MCF 10A (cell line): ENCODE measurements at regions not wholly inside any gene's neighbourhood (a gene's known extent, or its start where the extent isn't known, plus 50 kb on each side); places are given as distances from the start of the nearest gene placed in this dataset.
"Not testable (repeated sequence)": the region's sequence is repeated elsewhere in the genome, so short reads cannot be mapped to it uniquely, and the experiment has no call there.

Experiments
- BruUV-seq: library from RNA; stranded (reverse); fragments of 400-500 nt; replicated peaks from 2 replicates; lab custom pipeline; 2021; lab: Mats Ljungman, UMichigan
- CTCF ChIA-PET: fragments of 300-600 bp; sonication (Branson Sonifier 250); formaldehyde crosslinking; extraction: SDS; loops from one replicate; lab custom pipeline; 2021; ENCODE audit warnings: antibody characterized with exemption, inconsistent platforms; lab: Yijun Ruan, JAX
- POLR2A ChIA-PET: fragments of 300-600, 350-650 bp; sonication (Branson Sonifier 250); formaldehyde crosslinking; extraction: SDS; loops from one replicate; lab custom pipeline; 2020; ENCODE audit warnings: antibody characterized with exemption, inconsistent platforms; lab: Yijun Ruan, JAX
- DNase-seq: peaks from one replicate; pipeline ENCODE4 v3.0.0-alpha.2; 2018; ENCODE audit not compliant: unreplicated experiment
- H3K27ac Mint-ChIP-seq: one replicate; pipeline ENCODE4 v1.8.0; 2022; ENCODE audit warnings: mild to moderate bottlenecking, low read depth, mixed read lengths; ENCODE audit not compliant: unreplicated experiment
- H3K27me3 Mint-ChIP-seq: one replicate; pipeline ENCODE4 v1.8.0; 2022; ENCODE audit warnings: mixed read lengths; ENCODE audit not compliant: insufficient read depth, unreplicated experiment
- H3K36me3 Mint-ChIP-seq: one replicate; pipeline ENCODE4 v1.8.0; 2022; ENCODE audit warnings: mild to moderate bottlenecking, moderate library complexity, mixed read lengths; ENCODE audit not compliant: insufficient read depth, unreplicated experiment
- H3K4me1 Mint-ChIP-seq: one replicate; pipeline ENCODE4 v1.8.0; 2022; ENCODE audit warnings: mixed read lengths; ENCODE audit not compliant: insufficient read depth, unreplicated experiment
- H3K4me3 Mint-ChIP-seq: one replicate; pipeline ENCODE4 v1.8.0; 2022; ENCODE audit warnings: mild to moderate bottlenecking, moderate library complexity, mixed read lengths; ENCODE audit not compliant: unreplicated experiment
- H3K9me3 Mint-ChIP-seq: one replicate; pipeline ENCODE4 v1.8.0; 2022; ENCODE audit warnings: mixed read lengths; ENCODE audit not compliant: unreplicated experiment
- CTCF ChIP-seq: fragments of 200-600 bp; IDR thresholded peaks from one replicate; pipeline ENCODE4 v1.8.0; 2022; ENCODE audit warnings: antibody characterized with exemption, mild to moderate bottlenecking; ENCODE audit not compliant: unreplicated experiment
- intact Hi-C: fragments of 100-400 bp; cut with micrococcal nuclease; formaldehyde crosslinking; loops from 2 replicates; pipeline ENCODE4 v1.14.1; 2022

- no peaks in the 10 kb centered on the region for H3K36me3 Mint-ChIP-seq
- no peak for DNase-seq
- no peak overlapping the region for H3K27ac Mint-ChIP-seq
- TF ChIP-seq CTCF, result no peak
- H3K27me3 Mint-ChIP-seq, result no peaks in the 10 kb centered on the region
- H3K4me3 Mint-ChIP-seq, result no peak overlapping the region
- no peaks in the 10 kb centered on the region for H3K9me3 Mint-ChIP-seq
- BruUV-seq, result no TSS peak
- H3K4me1 Mint-ChIP-seq, result no peaks in the 10 kb centered on the region
- intact Hi-C loops, result no loop called here
- ChIA-PET CTCF (interaction anchor here (1.0 kb wide), 1 partner anchor 34 kb away, joined by 3 read pairs; no protein-coding TSS in a partner anchor), POLR2A (no interaction called here)
These were observed 269.2 kb upstream of the AZI2 start for GRCh38 chr3:28617821-28618220.

GRCh38 chr3:28623106-28623505, 274.5 kb upstream of the AZI2 start:
- Mint-ChIP-seq H3K27ac (no peak overlapping the region), H3K36me3 (no peaks in the 10 kb centered on the region), H3K4me1 (no peaks in the 10 kb centered on the region), H3K9me3 (no peaks in the 10 kb centered on the region), H3K27me3 (no peaks in the 10 kb centered on the region), H3K4me3 (no peak overlapping the region)
- no TSS peak for BruUV-seq
- ChIA-PET CTCF (interaction anchor here (0.6 kb wide), 1 partner anchor 17 kb away, joined by 3 read pairs; no protein-coding TSS in a partner anchor), POLR2A (no interaction called here)
- TF ChIP-seq CTCF, result no peak
- DNase-seq, result no peak
- intact Hi-C loops, result no loop called here

GRCh38 chr3:28624084-28624483, 275.5 kb upstream of the AZI2 start:
- H3K27me3 Mint-ChIP-seq, result no peaks in the 10 kb centered on the region
- BruUV-seq, result no TSS peak
- CTCF ChIA-PET, result no interaction called here
- no peak for DNase-seq
- H3K4me1 Mint-ChIP-seq, result peaks cover 3% of the 10 kb centered on the region
- H3K27ac Mint-ChIP-seq, result no peak overlapping the region
- TF ChIP-seq CTCF, result no peak
- no peaks in the 10 kb centered on the region for H3K36me3 Mint-ChIP-seq
- intact Hi-C loops, result no loop called here
- POLR2A ChIA-PET, result no interaction called here
- H3K4me3 Mint-ChIP-seq, result no peak overlapping the region
- H3K9me3 Mint-ChIP-seq, result no peaks in the 10 kb centered on the region

GRCh38 chr3:28627843-28628242, 279.2 kb upstream of the AZI2 start:
- H3K4me1 Mint-ChIP-seq, H3K4me3 Mint-ChIP-seq, BruUV-seq, H3K36me3 Mint-ChIP-seq, POLR2A ChIA-PET, DNase-seq, CTCF ChIA-PET, H3K27ac Mint-ChIP-seq, H3K9me3 Mint-ChIP-seq, intact Hi-C loops, H3K27me3 Mint-ChIP-seq: not testable (repeated sequence)

GRCh38 chr3:28634019-28634418, 285.4 kb upstream of the AZI2 start:
- H3K36me3 Mint-ChIP-seq, result no peaks in the 10 kb centered on the region
- BruUV-seq, result no TSS peak
- no peak for TF ChIP-seq CTCF
- DNase-seq, result no peak
- no peaks in the 10 kb centered on the region for H3K27me3 Mint-ChIP-seq
- peaks cover 2% of the 10 kb centered on the region for H3K4me1 Mint-ChIP-seq
- CTCF ChIA-PET, result interaction anchor here (0.8 kb wide), 1 partner anchor 14 kb away, joined by 5 read pairs; no protein-coding TSS in a partner anchor
- intact Hi-C loops, result no loop called here
- no peak overlapping the region for H3K27ac Mint-ChIP-seq
- POLR2A ChIA-PET, result no interaction called here
- no peaks in the 10 kb centered on the region for H3K9me3 Mint-ChIP-seq
- no peak overlapping the region for H3K4me3 Mint-ChIP-seq
